COLO829 (cell line): ENCODE measurements at regions not wholly inside any gene's neighbourhood (a gene's known extent, or its start where the extent isn't known, plus 50 kb on each side); places are given as distances from the start of the nearest gene placed in this dataset.
A peak's percentile ranks its signal among the peaks of the same experiment; 100 is the strongest.

ENCODE experiments used
- DNase-seq: peaks from one replicate; pipeline ENCODE4 v3.0.0; 2012; ENCODE audit warnings: low spot score

DNA sequence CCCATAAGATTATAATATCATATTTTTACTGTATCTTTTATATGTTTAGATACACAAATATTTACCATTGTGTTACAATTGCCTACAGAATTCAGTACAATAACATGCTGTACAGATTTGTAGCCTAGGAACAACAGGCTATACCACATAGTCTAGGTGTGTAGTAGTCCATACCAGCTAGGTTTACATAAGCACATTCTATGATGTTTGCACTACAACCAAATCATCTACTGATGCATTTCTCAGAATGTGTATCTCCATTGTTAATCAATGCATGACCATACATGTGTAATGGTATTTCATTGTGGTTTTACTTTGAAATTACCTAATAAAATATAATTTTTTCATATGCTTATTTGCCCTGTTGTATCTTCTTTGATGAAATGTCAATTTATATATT lies 288.1 kb upstream of the PCDH10 start:
- DNase-seq, result no peak

DNA sequence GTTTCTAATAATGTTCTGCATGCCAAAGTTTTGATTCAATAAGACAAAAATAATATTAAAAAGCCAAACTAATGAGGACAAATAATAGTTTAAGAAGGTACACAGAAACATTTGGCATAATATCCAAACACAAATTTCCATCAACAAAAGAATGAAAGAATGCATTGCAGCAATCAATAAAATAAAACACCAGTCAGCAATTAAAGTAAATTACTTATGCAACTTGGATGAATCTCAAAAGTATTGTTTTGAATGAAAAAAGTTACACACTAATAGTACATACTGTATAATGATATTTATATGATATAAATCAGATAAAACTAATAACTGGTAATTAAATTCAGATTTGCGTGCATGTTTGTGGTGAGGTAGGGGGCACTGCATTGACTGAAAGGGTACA lies 285.5 kb upstream of the PCDH10 start:
- no peak for DNase-seq

GRCh38 chr4:132865458-132865857 lies 283.6 kb upstream of the PCDH10 start:
- no peak for DNase-seq

DNA sequence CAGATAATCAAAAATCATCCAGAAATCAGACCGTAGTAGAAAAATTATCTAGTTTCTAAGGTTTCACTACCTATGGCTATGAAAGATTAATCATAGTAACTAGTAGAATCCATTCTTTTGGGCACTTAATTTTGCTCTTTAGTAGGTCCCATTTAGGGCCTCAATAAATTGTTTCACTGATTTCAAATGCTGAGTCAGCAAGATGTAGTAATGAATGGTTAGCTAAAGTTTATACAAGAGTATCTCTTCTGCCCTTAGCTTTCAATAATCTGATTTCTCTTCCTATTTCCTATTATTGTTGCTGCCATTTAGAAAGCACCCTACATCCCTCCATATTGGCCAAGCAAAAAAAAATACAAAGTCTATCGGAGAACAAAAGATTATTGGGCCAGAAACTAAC lies 283.2 kb upstream of the PCDH10 start:
- DNase-seq, result no peak

DNA sequence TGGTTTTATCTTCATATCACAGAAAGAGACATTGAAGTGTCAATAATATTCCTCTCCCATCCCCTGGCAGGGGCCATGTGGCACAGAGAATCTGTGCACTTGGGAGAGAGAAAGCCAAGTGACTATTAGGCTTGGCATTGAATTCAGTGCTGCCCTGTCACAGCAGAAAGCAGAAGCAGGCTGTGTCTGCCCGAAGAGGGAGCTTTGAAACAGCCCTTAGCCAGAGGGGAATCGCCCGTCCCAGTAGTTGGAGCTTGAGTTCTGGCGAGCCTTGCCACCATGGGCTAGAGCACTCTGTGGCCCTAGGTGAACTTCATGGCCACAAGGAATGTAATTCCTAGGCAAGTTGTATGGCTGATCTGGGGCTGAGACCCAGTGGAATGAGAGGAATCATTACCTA lies 282.5 kb upstream of the PCDH10 start:
- DNase-seq, result no peak

DNA sequence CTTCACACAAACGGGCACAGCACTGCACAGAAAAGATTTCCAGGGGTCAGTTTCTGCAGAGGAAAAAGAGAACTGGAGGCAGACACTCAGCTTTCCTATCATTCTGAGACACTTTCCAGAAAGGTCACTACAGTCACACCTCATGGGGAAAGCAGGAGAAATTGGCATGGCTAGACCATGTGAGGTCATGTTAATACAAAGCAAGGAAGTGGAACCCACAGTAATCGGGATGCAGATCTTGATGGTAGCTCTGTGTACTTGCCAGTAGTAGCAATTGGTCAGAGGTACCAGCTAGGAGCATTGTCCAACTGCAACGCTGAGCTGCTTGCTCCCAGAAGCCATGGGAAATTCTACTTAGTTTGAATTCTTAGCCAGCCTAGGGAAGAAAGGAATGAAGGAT lies 255.3 kb upstream of the PCDH10 start:
- DNase-seq, result no peak

- DNase-seq, result no peak
Observed at GRCh38 chr4:132901224-132901623, 247.9 kb upstream of the PCDH10 start.

DNA sequence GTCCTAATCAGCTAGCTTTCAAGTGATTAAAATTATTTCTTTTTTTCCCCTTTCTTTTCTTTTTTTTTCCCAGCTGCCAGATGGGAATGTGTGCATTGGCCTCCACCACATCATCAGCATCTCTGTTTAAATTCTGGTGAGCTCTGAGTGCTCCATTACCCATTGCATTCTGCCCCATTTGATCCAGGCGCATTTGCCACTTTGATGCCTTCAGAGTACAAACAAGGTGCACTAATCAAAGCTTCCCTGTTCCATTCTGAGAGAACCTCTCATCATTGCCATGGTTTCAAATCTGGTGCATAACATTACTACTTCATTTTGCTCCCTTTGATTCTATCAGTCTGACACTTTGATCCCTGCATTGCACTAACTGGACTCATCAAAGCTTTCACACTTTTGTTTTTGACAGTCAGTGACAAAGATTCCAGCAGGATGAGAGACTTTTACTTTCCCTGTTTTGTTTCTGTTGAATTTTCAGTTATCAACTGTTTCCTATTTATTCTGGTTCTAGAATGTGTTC lies 238.8 kb upstream of the PCDH10 start:
- no peak for DNase-seq

GRCh38 chr4:132918096-132918495 lies 231.0 kb upstream of the PCDH10 start:
- no peak for DNase-seq

DNA sequence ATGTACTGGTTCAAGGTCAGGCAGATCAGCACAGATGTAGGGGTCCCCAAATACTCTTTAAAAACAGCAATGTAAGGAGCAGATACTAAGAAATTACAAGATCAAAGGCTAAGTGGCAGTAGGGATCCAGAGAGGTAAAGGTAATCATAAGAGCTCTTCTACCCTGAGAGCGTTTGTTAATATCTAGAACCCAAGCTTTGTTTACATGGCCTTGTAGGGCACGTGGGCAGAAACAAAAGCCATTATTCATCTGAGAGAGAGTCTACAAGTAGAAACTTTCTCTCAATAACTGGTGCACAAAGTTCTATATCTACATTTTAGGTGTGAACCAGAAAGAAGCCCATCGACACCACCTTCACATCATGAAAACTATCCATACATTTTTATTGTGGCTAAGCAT lies 225.6 kb upstream of the PCDH10 start:
- DNase-seq, result no peak

GRCh38 chr4:132934911-132935310 lies 214.2 kb upstream of the PCDH10 start:
- peak; percentile 58 for DNase-seq

DNA sequence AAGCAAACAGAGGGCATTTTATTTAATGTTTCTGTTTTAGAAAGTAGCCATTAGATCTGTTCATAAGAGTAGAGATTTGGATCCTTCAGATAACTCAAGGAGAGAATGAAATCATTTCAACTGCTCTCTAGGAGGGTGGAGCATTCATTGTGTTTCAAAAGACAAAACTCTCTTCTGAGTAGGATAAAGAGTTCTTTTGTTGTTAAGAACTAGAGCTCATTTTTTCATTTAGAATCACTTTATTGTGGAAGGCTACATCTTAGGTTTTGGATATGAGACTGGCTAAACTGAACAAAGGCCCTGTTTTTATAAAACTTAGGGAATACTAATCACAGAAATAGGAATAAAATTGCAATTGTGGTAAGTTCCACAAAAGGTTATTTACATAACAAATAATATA lies 193.9 kb upstream of the PCDH10 start:
- peak; percentile 48 for DNase-seq

GRCh38 chr4:132956962-132957361 lies 192.1 kb upstream of the PCDH10 start:
- DNase-seq, result no peak

DNA sequence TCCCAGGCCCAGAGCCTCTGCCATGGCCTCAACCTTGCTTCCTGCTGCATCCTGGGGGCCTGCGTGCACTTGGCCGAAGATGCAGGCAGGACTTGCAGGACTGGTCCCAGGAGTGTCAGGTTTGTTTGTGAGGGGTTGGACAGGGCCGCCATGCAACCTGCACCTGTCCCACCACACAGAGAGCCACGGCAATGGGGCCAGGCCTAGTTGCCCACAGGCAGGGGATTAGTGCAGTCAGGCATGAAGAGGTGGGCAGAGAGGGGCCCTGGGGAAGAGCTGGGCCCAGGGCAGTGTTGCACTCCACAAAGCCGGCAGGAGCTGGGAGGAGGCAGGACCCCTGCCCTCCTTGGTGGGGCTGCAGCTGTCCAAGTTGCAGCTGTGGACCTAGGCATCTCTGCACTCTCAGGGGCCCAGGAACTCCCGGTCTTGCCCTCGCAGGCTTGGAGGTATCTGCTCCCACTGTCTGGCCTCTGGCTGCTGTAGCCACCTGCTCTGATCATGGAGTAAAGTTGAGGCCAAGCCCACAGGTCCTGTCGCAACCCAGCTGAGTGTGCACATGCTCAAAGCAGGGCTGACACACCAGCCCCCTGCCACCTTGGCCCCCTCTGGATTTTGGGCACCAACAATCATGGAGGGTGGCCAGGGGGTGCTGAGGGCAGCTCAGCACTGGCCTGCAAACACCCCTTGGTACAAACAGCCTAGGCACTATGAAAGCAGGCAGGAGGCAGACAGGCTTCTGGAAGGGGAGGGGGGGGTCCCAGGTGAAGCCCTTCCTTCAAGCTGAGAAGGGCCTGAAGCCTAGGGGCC lies 190.4 kb upstream of the PCDH10 start:
- no peak for DNase-seq

GRCh38 chr4:132981611-132982010 lies 167.5 kb upstream of the PCDH10 start:
- DNase-seq, result no peak

- no peak for DNase-seq
Observed at GRCh38 chr4:132982151-132982550, 166.9 kb upstream of the PCDH10 start.

- DNase-seq, result no peak
Observed at GRCh38 chr4:132991111-132991510, 158.0 kb upstream of the PCDH10 start.

- peak; percentile 28 for DNase-seq
Observed at GRCh38 chr4:132992686-132993085, 156.4 kb upstream of the PCDH10 start.

GRCh38 chr4:132998585-132999230 lies 150.4 kb upstream of the PCDH10 start:
- DNase-seq, result no peak

- peak; percentile 21 for DNase-seq
Observed at GRCh38 chr4:133000012-133000411, 149.1 kb upstream of the PCDH10 start.

DNA sequence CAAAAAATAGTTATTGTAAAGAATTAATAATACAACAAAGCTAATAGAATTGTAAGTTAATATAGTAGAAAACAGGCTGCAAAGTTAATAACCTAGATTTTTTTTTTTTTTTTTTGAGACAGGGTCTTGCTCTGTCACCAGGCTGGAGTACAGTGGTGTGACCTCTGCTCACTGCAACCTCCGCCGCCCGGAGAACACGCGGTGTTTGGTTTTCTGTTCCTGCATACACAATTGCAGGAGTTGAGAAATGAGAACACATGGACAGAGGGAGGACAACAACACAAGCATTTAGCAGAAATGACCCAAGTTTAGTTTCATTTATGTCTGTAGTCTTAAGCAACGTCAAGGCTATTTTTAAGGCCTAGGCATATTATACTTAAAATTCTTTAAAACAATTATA lies 145.9 kb upstream of the PCDH10 start:
- no peak for DNase-seq

GRCh38 chr4:133014473-133015135 lies 134.5 kb upstream of the PCDH10 start:
- no peak for DNase-seq

- DNase-seq, result no peak
Observed at GRCh38 chr4:133045288-133045687, 103.8 kb upstream of the PCDH10 start.
